KMS-11 (cell line): ENCODE measurements at regions not wholly inside any gene's neighbourhood (a gene's known extent, or its start where the extent isn't known, plus 50 kb on each side); places are given as distances from the start of the nearest gene placed in this dataset.

Experiments used
- H2AFZ ChIP-seq: fragments of 200-600 bp; sonication (generic); 2 replicates; pipeline ENCODE4 v1.6.1; 2016; ENCODE audit warnings: antibody characterized with exemption, mixed run types, low read depth
- H3K27ac ChIP-seq: fragments of 200-600 bp; sonication (generic); 2 replicates; pipeline ENCODE4 v1.6.1; 2016; ENCODE audit warnings: mild to moderate bottlenecking, mixed run types
- H3K27me3 ChIP-seq: fragments of 200-600 bp; sonication (generic); 2 replicates; pipeline ENCODE4 v1.6.1; 2017; ENCODE audit warnings: mild to moderate bottlenecking, low read depth, mixed run types, moderate library complexity; ENCODE audit not compliant: insufficient read depth
- H3K36me3 ChIP-seq: fragments of 200-600 bp; sonication (generic); 2 replicates; pipeline ENCODE4 v1.6.1; 2017; ENCODE audit warnings: mild to moderate bottlenecking, mixed run types; ENCODE audit not compliant: insufficient read depth
- H3K4me1 ChIP-seq: fragments of 200-600 bp; sonication (generic); 2 replicates; pipeline ENCODE4 v1.6.1; 2016; ENCODE audit warnings: mild to moderate bottlenecking, low read depth, mixed run types; ENCODE audit not compliant: poor library complexity, severe bottlenecking
- H3K4me2 ChIP-seq: fragments of 200-600 bp; sonication (generic); 2 replicates; pipeline ENCODE4 v1.7.0; 2016; ENCODE audit warnings: mild to moderate bottlenecking, mixed run types
- H3K4me3 ChIP-seq: fragments of 200-600 bp; sonication (generic); IDR thresholded peaks from 2 replicates; pipeline ENCODE4 v1.6.1; 2017; ENCODE audit warnings: low read depth, low read length, mixed read lengths; ENCODE audit not compliant: insufficient read depth
- H3K79me2 ChIP-seq: fragments of 200-600 bp; sonication (generic); 2 replicates; pipeline ENCODE4 v1.6.1; 2016; ENCODE audit warnings: low read depth, mixed run types; ENCODE audit not compliant: insufficient read depth
- H3K9ac ChIP-seq: fragments of 200-600 bp; sonication (generic); 2 replicates; pipeline ENCODE4 v1.6.1; 2016; ENCODE audit warnings: mild to moderate bottlenecking, mixed run types
- H4K20me1 ChIP-seq: fragments of 200-600 bp; sonication (generic); 2 replicates; pipeline ENCODE4 v1.6.1; 2016; ENCODE audit warnings: mild to moderate bottlenecking, mixed run types; ENCODE audit not compliant: insufficient read depth
- CTCF ChIP-seq: fragments of 200-600 bp; sonication (generic); conservative IDR thresholded peaks from 2 replicates; pipeline ENCODE4 v1.6.1; 2017; ENCODE audit warnings: low read depth, mild to moderate bottlenecking, antibody characterized with exemption, low read length, moderate library complexity, mixed read lengths

- no peak overlapping the region for H3K4me2 ChIP-seq
- no peaks in the 10 kb centered on the region for H3K27me3 ChIP-seq
- no peak overlapping the region for H3K4me3 ChIP-seq
- H2AFZ ChIP-seq: no peak overlapping the region
- no peaks in the 10 kb centered on the region for H3K4me1 ChIP-seq
- no peaks in the 10 kb centered on the region for H3K36me3 ChIP-seq
- no peak for TF ChIP-seq CTCF
- H3K9ac ChIP-seq: no peak overlapping the region
- no peak overlapping the region for H3K27ac ChIP-seq
- no peaks in the 10 kb centered on the region for H3K79me2 ChIP-seq
- no peaks in the 10 kb centered on the region for H4K20me1 ChIP-seq
Observed at GRCh38 chr4:186342582-186342981, 76.6 kb downstream of the F11 start.

GRCh38 chr4:186341655-186342054, 75.7 kb downstream of the F11 start:
- Histone ChIP-seq H3K4me3 (no peak overlapping the region), H3K79me2 (no peaks in the 10 kb centered on the region), H3K4me2 (no peak overlapping the region), H2AFZ (no peak overlapping the region), H4K20me1 (no peaks in the 10 kb centered on the region), H3K27ac (no peak overlapping the region), H3K27me3 (no peaks in the 10 kb centered on the region), H3K36me3 (no peaks in the 10 kb centered on the region), H3K9ac (no peak overlapping the region), H3K4me1 (no peaks in the 10 kb centered on the region)
- no peak for TF ChIP-seq CTCF
